Keratinocyte (primary cell): ENCODE measurements at regions not wholly inside any gene's neighbourhood (a gene's known extent, or its start where the extent isn't known, plus 50 kb on each side); places are given as distances from the start of the nearest gene placed in this dataset.

Experiments
- DNase-seq: peaks from one replicate; pipeline ENCODE4 v3.0.0-alpha.2; 2011; ENCODE audit warnings: low read depth, missing footprints, low spot score
- FAIRE-seq: peaks from 2 replicates; lab custom pipeline; 2011; peaks lifted over from hg19 to GRCh38; lab: Jason Lieb, UNC
- H2AFZ ChIP-seq: 2 replicates; pipeline ENCODE4 v1.6.0; 2012; ENCODE audit warnings: low read length, control low read depth, inconsistent platforms; ENCODE audit not compliant: control insufficient read depth
- H3K27ac ChIP-seq: 2 replicates; pipeline ENCODE4 v1.5.1; 2011; ENCODE audit warnings: low read length; ENCODE audit not compliant: control insufficient read depth, insufficient read depth
- H3K27me3 ChIP-seq: 3 replicates; pipeline ENCODE4 v1.6.0; 2011; ENCODE audit warnings: low read length; ENCODE audit not compliant: control insufficient read depth, insufficient read depth; ENCODE audit errors: extremely low read depth
- H3K36me3 ChIP-seq, 2 experiments: 2 replicates in 1 of 2; 3 replicates in 1 of 2; pipeline ENCODE4 v1.5.1; 2011; ENCODE audit warnings: low read length in 2 of 2, mild to moderate bottlenecking in 1 of 2; ENCODE audit not compliant: control insufficient read depth in 2 of 2, insufficient read depth in 2 of 2; ENCODE audit errors: extremely low read depth in 1 of 2
- H3K4me1 ChIP-seq: 3 replicates; pipeline ENCODE4 v1.5.1; 2011; ENCODE audit warnings: low read length; ENCODE audit not compliant: control insufficient read depth, insufficient read depth; ENCODE audit errors: extremely low read depth
- H3K4me2 ChIP-seq: 3 replicates; pipeline ENCODE4 v1.6.0; 2011; ENCODE audit warnings: low read depth, low read length; ENCODE audit not compliant: control insufficient read depth, insufficient read depth; ENCODE audit errors: extremely low read depth
- H3K4me3 ChIP-seq, 3 experiments: fragments of 200-600 bp in 1 of 3; sonication (generic) in 1 of 3; 2 replicates in 2 of 3; 3 replicates in 1 of 3; pipeline ENCODE4 v1.5.1; 2011 to 2016; ENCODE audit warnings: low read length in 3 of 3, mild to moderate bottlenecking in 3 of 3, control low read depth in 2 of 3, inconsistent platforms in 1 of 3, low read depth in 1 of 3, mixed read lengths in 1 of 3, mixed run types in 1 of 3, moderate library complexity in 1 of 3; ENCODE audit not compliant: control insufficient read depth in 2 of 3, insufficient read depth in 2 of 3; ENCODE audit errors: extremely low read depth in 1 of 3
- H3K79me2 ChIP-seq: 2 replicates; pipeline ENCODE4 v1.6.0; 2012; ENCODE audit warnings: low read length; ENCODE audit not compliant: control insufficient read depth, insufficient read depth
- H3K9ac ChIP-seq: 3 replicates; pipeline ENCODE4 v1.6.0; 2011; ENCODE audit warnings: low read length; ENCODE audit not compliant: control insufficient read depth, insufficient read depth; ENCODE audit errors: extremely low read depth
- H3K9me1 ChIP-seq: 3 replicates; pipeline ENCODE4 v1.6.0; 2011; ENCODE audit warnings: low read length; ENCODE audit not compliant: control insufficient read depth, insufficient read depth; ENCODE audit errors: extremely low read depth
- H3K9me3 ChIP-seq: 2 replicates; pipeline ENCODE4 v1.5.1; 2012; ENCODE audit warnings: low read depth, low read length; ENCODE audit not compliant: control insufficient read depth
- H4K20me1 ChIP-seq: 3 replicates; pipeline ENCODE4 v1.6.0; 2011; ENCODE audit warnings: low read length; ENCODE audit not compliant: control insufficient read depth, insufficient read depth; ENCODE audit errors: extremely low read depth
- CTCF ChIP-seq, 3 experiments: IDR thresholded peaks in 1 of 3; conservative IDR thresholded peaks in 1 of 3; optimal IDR thresholded peaks in 1 of 3; 2 replicates in 2 of 3; 3 replicates in 1 of 3; pipeline versions ENCODE3 to v1.5.1; 2011; ENCODE audit warnings: low read length in 3 of 3, mild to moderate bottlenecking in 3 of 3, moderate library complexity in 2 of 3, control low read depth in 1 of 3, inconsistent platforms in 1 of 3; ENCODE audit not compliant: insufficient read depth in 2 of 3; ENCODE audit errors: extremely low read depth in 1 of 3
- EZH2 ChIP-seq: IDR thresholded peaks from one replicate; pipeline ENCODE4 v1.6.1; 2012; ENCODE audit warnings: inconsistent platforms, mild to moderate bottlenecking, low read length, moderate library complexity
- dilution Hi-C: fragments of 300-500 bp; cut with MboI; formaldehyde crosslinking; loops from one replicate; pipeline ENCODE4 v1.7.0; 2020; ENCODE audit warnings: low sequenced_read_pairs; ENCODE audit not compliant: extremely low pct_ligation_motif_present

- DNase-seq (no peak), FAIRE-seq (no peak)
- Histone ChIP-seq H3K79me2 (no peaks in the 10 kb centered on the region), H3K27me3 (no peaks in the 10 kb centered on the region), H2AFZ (no peak overlapping the region), H4K20me1 (no peaks in the 10 kb centered on the region), H3K27ac (no peak overlapping the region), H3K9me1 (no peaks in the 10 kb centered on the region), H3K4me2 (no peak overlapping the region), H3K9me3 (no peaks in the 10 kb centered on the region), H3K36me3 (no peaks in the 10 kb centered on the region), H3K9ac (no peak overlapping the region), H3K4me1 (peaks cover 8% of the 10 kb centered on the region), H3K4me3 (no peak overlapping the region)
- dilution Hi-C loops: no loop called here
- TF ChIP-seq EZH2: no peak
- TF ChIP-seq CTCF (optimal IDR thresholded peaks at IDR 0.05 in 1 of 3, IDR thresholded peaks at IDR 0.05 in 1 of 3, conservative IDR thresholded peaks at IDR 0.05 in 1 of 3; ENCODE audit: extremely low read depth in 1 of 3, insufficient read depth in 2 of 3, low read length in 3 of 3): no peak
Measured at GRCh38 chr7:31437250-31437865, 76.5 kb upstream of the ITPRID1 start.

- no peak overlapping the region for H3K4me3 ChIP-seq
- no peak overlapping the region for H3K9ac ChIP-seq
- FAIRE-seq (no peak), DNase-seq (no peak)
- H4K20me1 ChIP-seq: no peaks in the 10 kb centered on the region
- no peak overlapping the region for H2AFZ ChIP-seq
- no peak overlapping the region for H3K27ac ChIP-seq
- no peaks in the 10 kb centered on the region for H3K27me3 ChIP-seq
- H3K79me2 ChIP-seq: no peaks in the 10 kb centered on the region
- H3K9me1 ChIP-seq: no peaks in the 10 kb centered on the region
- no peaks in the 10 kb centered on the region for H3K36me3 ChIP-seq
- H3K4me1 ChIP-seq: no peaks in the 10 kb centered on the region
- H3K4me2 ChIP-seq: no peak overlapping the region
- dilution Hi-C loops: no loop called here
- H3K9me3 ChIP-seq: no peaks in the 10 kb centered on the region
- TF ChIP-seq EZH2: no peak
- TF ChIP-seq CTCF (optimal IDR thresholded peaks at IDR 0.05 in 1 of 3, IDR thresholded peaks at IDR 0.05 in 1 of 3, conservative IDR thresholded peaks at IDR 0.05 in 1 of 3; ENCODE audit: extremely low read depth in 1 of 3, insufficient read depth in 2 of 3, low read length in 3 of 3): no peak
Measured at GRCh38 chr7:31439165-31439564, 74.7 kb upstream of the ITPRID1 start.
